ENCODE measurements at regions not wholly inside any gene's neighbourhood (a gene's known extent, or its start where the extent isn't known, plus 50 kb on each side); places are given as distances from the start of the nearest gene placed in this dataset.
"Not testable (repeated sequence)": the region's sequence is repeated elsewhere in the genome, so short reads cannot be mapped to it uniquely, and the experiment has no call there.

DNA sequence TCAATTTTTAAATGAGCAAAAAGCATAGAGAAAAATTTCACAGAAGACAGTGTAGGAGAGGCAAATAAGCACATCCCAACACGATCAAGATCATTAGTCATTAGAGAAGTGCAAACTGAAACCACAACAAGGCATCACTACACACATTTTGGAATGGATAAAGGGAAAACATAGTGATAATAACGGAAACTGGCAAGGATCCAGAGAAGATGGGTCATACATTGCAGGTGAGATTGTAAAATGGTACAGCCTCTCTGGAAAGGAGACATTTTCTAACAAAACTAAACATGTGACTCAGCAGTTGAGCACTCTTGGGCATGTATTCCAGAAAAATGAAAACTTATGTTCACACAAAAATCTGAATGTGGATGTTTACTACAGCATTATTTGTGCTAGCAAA lies 98.3 kb upstream of the TMEM17 start:
- no peaks in the 10 kb centered on the region for H3K27me3 ChIP-seq (replicated peaks; ENCODE audit: insufficient read depth, low read length)
- no peak overlapping the region for H3K27ac ChIP-seq (ENCODE audit: low read length)
- no peaks in the 10 kb centered on the region for H3K79me2 ChIP-seq (ENCODE audit: low read length)
- H2AFZ ChIP-seq (ENCODE audit: low read length): no peak overlapping the region
- H3F3A ChIP-seq (ENCODE audit: insufficient read depth, low read length): no peaks in the 10 kb centered on the region
- H3K4me2 ChIP-seq (ENCODE audit: low read depth, low read length): no peak overlapping the region
- no peak for TF ChIP-seq EZH2phosphoT487 (IDR thresholded peaks at IDR 0.05; ENCODE audit: low read length)
- no peak for TF ChIP-seq EZH2 (optimal IDR thresholded peaks at IDR 0.05; ENCODE audit: low read depth, low read length)
- TF ChIP-seq, protein P1, sequence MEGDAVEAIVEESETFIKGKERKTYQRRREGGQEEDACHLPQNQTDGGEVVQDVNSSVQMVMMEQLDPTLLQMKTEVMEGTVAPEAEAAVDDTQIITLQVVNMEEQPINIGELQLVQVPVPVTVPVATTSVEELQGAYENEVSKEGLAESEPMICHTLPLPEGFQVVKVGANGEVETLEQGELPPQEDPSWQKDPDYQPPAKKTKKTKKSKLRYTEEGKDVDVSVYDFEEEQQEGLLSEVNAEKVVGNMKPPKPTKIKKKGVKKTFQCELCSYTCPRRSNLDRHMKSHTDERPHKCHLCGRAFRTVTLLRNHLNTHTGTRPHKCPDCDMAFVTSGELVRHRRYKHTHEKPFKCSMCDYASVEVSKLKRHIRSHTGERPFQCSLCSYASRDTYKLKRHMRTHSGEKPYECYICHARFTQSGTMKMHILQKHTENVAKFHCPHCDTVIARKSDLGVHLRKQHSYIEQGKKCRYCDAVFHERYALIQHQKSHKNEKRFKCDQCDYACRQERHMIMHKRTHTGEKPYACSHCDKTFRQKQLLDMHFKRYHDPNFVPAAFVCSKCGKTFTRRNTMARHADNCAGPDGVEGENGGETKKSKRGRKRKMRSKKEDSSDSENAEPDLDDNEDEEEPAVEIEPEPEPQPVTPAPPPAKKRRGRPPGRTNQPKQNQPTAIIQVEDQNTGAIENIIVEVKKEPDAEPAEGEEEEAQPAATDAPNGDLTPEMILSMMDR (IDR thresholded peaks at IDR 0.05; ENCODE audit: low read length): no peak
- H3K4me1 ChIP-seq (ENCODE audit: low read length): no peaks in the 10 kb centered on the region
- no peaks in the 10 kb centered on the region for H3K9me3 ChIP-seq (replicated peaks; ENCODE audit: insufficient read depth, low read length)
- no peak overlapping the region for H3K4me3 ChIP-seq (ENCODE audit: low read length)
- no peaks in the 10 kb centered on the region for H4K20me1 ChIP-seq (ENCODE audit: insufficient read depth, low read length)
- no peaks in the 10 kb centered on the region for H3K9me2 ChIP-seq (replicated peaks; ENCODE audit: insufficient read depth, low read length)
- no peak for DNase-seq
- no peak overlapping the region for H3K9ac ChIP-seq (ENCODE audit: low read length)
- H3K36me3 ChIP-seq (replicated peaks; ENCODE audit: insufficient read depth, low read length): no peaks in the 10 kb centered on the region

DNA sequence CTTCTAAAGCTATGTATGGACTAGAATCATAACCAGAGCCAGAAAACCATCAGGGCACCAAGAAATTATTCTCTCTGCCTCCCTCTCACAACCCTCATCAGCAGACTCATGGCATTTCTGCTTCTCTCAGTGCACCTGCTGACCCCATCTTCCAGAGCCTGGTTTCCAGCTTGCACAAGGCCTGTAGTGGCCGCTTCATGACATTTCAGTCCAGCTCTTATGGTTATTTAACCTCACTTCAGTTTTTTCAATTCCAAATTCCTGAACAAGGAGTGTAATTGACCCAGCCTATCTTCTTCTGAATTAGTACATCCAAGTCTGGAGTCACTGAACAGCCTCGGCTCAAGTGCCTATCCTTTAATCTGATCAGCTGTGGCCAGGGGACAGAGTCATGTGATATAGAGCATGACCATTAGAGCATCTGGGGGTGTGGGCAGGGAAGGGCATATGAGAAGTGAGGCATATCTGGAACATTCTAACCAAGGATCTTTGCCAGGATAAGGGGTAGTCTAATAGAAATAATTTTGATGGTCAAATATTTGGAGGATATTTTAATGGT lies 97.2 kb upstream of the TMEM17 start:
- Histone ChIP-seq H3K9me2 (replicated peaks; ENCODE audit: insufficient read depth, low read length) (no peaks in the 10 kb centered on the region), H3K27me3 (replicated peaks; ENCODE audit: insufficient read depth, low read length) (no peaks in the 10 kb centered on the region), H4K20me1 (ENCODE audit: insufficient read depth, low read length) (no peaks in the 10 kb centered on the region), H3K4me2 (ENCODE audit: low read depth, low read length) (no peak overlapping the region), H3K79me2 (ENCODE audit: low read length) (no peaks in the 10 kb centered on the region), H3K4me1 (ENCODE audit: low read length) (no peaks in the 10 kb centered on the region), H3K9me3 (replicated peaks; ENCODE audit: insufficient read depth, low read length) (no peaks in the 10 kb centered on the region), H3K9ac (ENCODE audit: low read length) (no peak overlapping the region), H2AFZ (ENCODE audit: low read length) (no peak overlapping the region), H3F3A (ENCODE audit: insufficient read depth, low read length) (no peaks in the 10 kb centered on the region), H3K27ac (ENCODE audit: low read length) (no peak overlapping the region), H3K36me3 (replicated peaks; ENCODE audit: insufficient read depth, low read length) (no peaks in the 10 kb centered on the region), H3K4me3 (ENCODE audit: low read length) (no peak overlapping the region)
- TF ChIP-seq EZH2phosphoT487 (IDR thresholded peaks at IDR 0.05; ENCODE audit: low read length) (no peak), EZH2 (optimal IDR thresholded peaks at IDR 0.05; ENCODE audit: low read depth, low read length) (no peak)
- TF ChIP-seq, protein P1 (IDR thresholded peaks at IDR 0.05; ENCODE audit: low read length): no peak
- DNase-seq: no peak

DNA sequence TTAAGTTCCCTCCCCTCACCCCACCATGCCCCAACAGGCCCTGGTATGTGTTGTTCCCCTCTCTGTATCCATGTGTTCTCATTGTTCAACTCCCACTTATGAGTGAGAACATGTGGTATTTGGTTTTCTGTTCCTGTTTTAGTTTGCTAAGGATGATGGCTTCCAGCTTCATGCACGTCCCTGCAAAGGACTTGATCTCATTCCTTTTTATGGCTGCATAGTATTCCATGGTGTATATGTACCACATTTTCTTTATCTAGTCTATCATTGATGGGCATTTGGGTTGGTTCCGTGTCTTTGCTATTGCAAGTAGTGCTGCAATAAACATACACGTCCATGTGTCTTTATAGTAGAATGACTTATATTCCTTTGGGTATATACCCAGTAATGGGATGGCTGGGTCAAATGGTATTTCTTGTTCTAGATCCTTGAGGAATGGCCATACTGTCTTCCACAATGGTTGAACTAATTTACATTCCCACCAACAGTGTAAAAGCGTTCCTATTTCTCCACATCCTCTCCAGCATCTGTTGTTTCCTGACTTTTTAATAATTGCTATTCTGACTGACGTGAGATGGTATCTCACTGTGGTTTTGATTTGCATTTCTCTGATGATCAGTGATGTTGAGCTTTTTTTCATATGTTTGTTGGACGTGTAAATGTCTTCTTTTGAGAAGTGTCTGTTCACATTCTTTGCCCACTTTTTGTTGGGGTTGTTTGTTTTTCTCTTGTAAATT lies 93.8 kb upstream of the TMEM17 start:
- not testable (repeated sequence) for H3K4me1 ChIP-seq (ENCODE audit: low read length); H3K27ac ChIP-seq (ENCODE audit: low read length); H3K9ac ChIP-seq (ENCODE audit: low read length); H4K20me1 ChIP-seq (ENCODE audit: insufficient read depth, low read length); H3K27me3 ChIP-seq (replicated peaks; ENCODE audit: insufficient read depth, low read length); H2AFZ ChIP-seq (ENCODE audit: low read length); H3K4me2 ChIP-seq (ENCODE audit: low read depth, low read length); H3K79me2 ChIP-seq (ENCODE audit: low read length); DNase-seq; H3K9me2 ChIP-seq (replicated peaks; ENCODE audit: insufficient read depth, low read length); H3F3A ChIP-seq (ENCODE audit: insufficient read depth, low read length); H3K9me3 ChIP-seq (replicated peaks; ENCODE audit: insufficient read depth, low read length); H3K4me3 ChIP-seq (ENCODE audit: low read length); H3K36me3 ChIP-seq (replicated peaks; ENCODE audit: insufficient read depth, low read length)

DNA sequence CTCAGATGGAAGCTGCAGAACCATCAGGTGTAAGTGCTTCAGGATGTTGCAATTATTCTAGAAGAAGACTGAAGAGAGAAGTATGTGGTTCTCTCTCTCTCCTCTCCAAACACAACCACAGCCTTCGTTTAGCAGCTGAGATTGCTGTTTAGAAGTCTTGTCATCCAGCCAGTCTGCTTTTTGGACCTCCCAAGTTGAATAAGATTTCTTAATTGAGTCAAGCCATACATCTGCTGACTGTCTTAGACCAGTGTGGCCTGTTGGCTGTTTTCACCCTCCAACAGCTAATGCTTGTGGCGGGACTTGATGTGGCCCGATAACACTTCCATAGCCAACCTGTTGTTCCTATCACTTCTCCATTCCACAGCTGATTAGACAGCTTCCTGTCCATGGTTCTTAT lies 91.3 kb upstream of the TMEM17 start:
- Histone ChIP-seq H3K79me2 (ENCODE audit: low read length) (no peaks in the 10 kb centered on the region), H3K4me3 (ENCODE audit: low read length) (no peak overlapping the region), H2AFZ (ENCODE audit: low read length) (no peak overlapping the region), H3K9ac (ENCODE audit: low read length) (no peak overlapping the region), H3K4me2 (ENCODE audit: low read depth, low read length) (no peak overlapping the region), H3K9me2 (replicated peaks; ENCODE audit: insufficient read depth, low read length) (no peaks in the 10 kb centered on the region), H3K27me3 (replicated peaks; ENCODE audit: insufficient read depth, low read length) (no peaks in the 10 kb centered on the region), H3F3A (ENCODE audit: insufficient read depth, low read length) (no peaks in the 10 kb centered on the region), H3K9me3 (replicated peaks; ENCODE audit: insufficient read depth, low read length) (no peaks in the 10 kb centered on the region), H3K4me1 (ENCODE audit: low read length) (no peaks in the 10 kb centered on the region), H4K20me1 (ENCODE audit: insufficient read depth, low read length) (no peaks in the 10 kb centered on the region), H3K27ac (ENCODE audit: low read length) (no peak overlapping the region), H3K36me3 (replicated peaks; ENCODE audit: insufficient read depth, low read length) (no peaks in the 10 kb centered on the region)
- TF ChIP-seq, protein P1 (IDR thresholded peaks at IDR 0.05; ENCODE audit: low read length): no peak
- TF ChIP-seq EZH2phosphoT487 (IDR thresholded peaks at IDR 0.05; ENCODE audit: low read length) (no peak), EZH2 (optimal IDR thresholded peaks at IDR 0.05; ENCODE audit: low read depth, low read length) (no peak)
- DNase-seq: no peak

Data from MM.1S (cell line).